Neural progenitor cell (in vitro differentiated cells): ENCODE measurements at regions not wholly inside any gene's neighbourhood (a gene's known extent, or its start where the extent isn't known, plus 50 kb on each side); places are given as distances from the start of the nearest gene placed in this dataset.

Experiments
- EZH2 ChIP-seq: fragments of 200-600 bp; sonication (generic); IDR thresholded peaks from 2 replicates; pipeline ENCODE4 v1.6.1; 2017; ENCODE audit warnings: antibody characterized with exemption, mild to moderate bottlenecking, moderate library complexity
- EZH2phosphoT487 ChIP-seq: fragments of 200-600 bp; sonication (generic); IDR thresholded peaks from 2 replicates; pipeline ENCODE4 v1.6.1; 2017; ENCODE audit warnings: antibody characterized with exemption
- TF ChIP-seq, protein P1 (sequence below): fragments of 200-600 bp; sonication (generic); IDR thresholded peaks from 2 replicates; pipeline ENCODE4 v1.5.1; 2017; ENCODE audit warnings: antibody characterized with exemption, mild to moderate bottlenecking

DNA sequence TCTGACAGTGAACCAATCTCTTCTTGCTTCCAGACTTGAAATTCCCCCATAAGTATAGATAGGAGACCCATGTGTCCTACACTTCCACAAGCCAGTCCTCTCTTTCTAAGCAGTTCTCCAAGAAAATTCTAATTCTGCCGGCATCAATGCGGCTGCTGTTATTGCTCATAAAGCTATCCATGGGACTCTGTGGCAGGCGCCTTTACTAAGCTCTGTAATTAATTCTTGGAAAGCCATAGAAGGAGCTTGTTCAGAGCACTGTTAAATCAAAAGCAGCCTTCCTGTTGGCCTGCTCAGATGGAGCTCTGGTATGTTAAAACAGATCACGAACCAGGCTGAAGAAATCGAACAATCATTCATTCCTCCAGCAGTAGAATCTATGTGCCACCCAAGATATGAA lies 244.3 kb upstream of the NFE2L3 start:
- no peak for TF ChIP-seq EZH2
- TF ChIP-seq, protein P1, sequence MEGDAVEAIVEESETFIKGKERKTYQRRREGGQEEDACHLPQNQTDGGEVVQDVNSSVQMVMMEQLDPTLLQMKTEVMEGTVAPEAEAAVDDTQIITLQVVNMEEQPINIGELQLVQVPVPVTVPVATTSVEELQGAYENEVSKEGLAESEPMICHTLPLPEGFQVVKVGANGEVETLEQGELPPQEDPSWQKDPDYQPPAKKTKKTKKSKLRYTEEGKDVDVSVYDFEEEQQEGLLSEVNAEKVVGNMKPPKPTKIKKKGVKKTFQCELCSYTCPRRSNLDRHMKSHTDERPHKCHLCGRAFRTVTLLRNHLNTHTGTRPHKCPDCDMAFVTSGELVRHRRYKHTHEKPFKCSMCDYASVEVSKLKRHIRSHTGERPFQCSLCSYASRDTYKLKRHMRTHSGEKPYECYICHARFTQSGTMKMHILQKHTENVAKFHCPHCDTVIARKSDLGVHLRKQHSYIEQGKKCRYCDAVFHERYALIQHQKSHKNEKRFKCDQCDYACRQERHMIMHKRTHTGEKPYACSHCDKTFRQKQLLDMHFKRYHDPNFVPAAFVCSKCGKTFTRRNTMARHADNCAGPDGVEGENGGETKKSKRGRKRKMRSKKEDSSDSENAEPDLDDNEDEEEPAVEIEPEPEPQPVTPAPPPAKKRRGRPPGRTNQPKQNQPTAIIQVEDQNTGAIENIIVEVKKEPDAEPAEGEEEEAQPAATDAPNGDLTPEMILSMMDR = no peak
- no peak for TF ChIP-seq EZH2phosphoT487
